ENCODE measurements at regions not wholly inside any gene's neighbourhood (a gene's known extent, or its start where the extent isn't known, plus 50 kb on each side); places are given as distances from the start of the nearest gene placed in this dataset.

- H3K27me3 ChIP-seq (ENCODE audit: control insufficient read depth, insufficient read depth, low read length): no peaks in the 10 kb centered on the region
- no peak for TF ChIP-seq CTCF (IDR thresholded peaks at IDR 0.05; ENCODE audit: insufficient read depth, low read depth, low read length)
- no peaks in the 10 kb centered on the region for H3K36me3 ChIP-seq (ENCODE audit: control insufficient read depth, insufficient read depth, low read length)
- no peak for DNase-seq (ENCODE audit: low read depth)
- no peak overlapping the region for H3K4me3 ChIP-seq (ENCODE audit: low read depth, low read length)
- ChIA-PET POLR2A (no interaction called here), CTCF (no interaction called here)
Observed at GRCh38 chr16:35200662-35201061, 1741.2 kb downstream of the TP53TG3F start.

- ChIA-PET CTCF (no interaction called here), POLR2A (no interaction called here)
- TF ChIP-seq CTCF (IDR thresholded peaks at IDR 0.05; ENCODE audit: insufficient read depth, low read depth, low read length): no peak
- DNase-seq (ENCODE audit: low read depth): no peak
- Histone ChIP-seq H3K36me3 (ENCODE audit: control insufficient read depth, insufficient read depth, low read length) (no peaks in the 10 kb centered on the region), H3K27me3 (ENCODE audit: control insufficient read depth, insufficient read depth, low read length) (no peaks in the 10 kb centered on the region), H3K4me3 (ENCODE audit: low read depth, low read length) (no peak overlapping the region)
Observed at GRCh38 chr16:35201151-35201550, 1741.7 kb downstream of the TP53TG3F start.

GRCh38 chr16:35203636-35204035 lies 1744.2 kb downstream of the TP53TG3F start:
- Histone ChIP-seq H3K36me3 (ENCODE audit: control insufficient read depth, insufficient read depth, low read length) (no peaks in the 10 kb centered on the region), H3K4me3 (ENCODE audit: low read depth, low read length) (no peak overlapping the region), H3K27me3 (ENCODE audit: control insufficient read depth, insufficient read depth, low read length) (no peaks in the 10 kb centered on the region)
- no peak for TF ChIP-seq CTCF (IDR thresholded peaks at IDR 0.05; ENCODE audit: insufficient read depth, low read depth, low read length)
- POLR2A ChIA-PET: no interaction called here
- no peak for DNase-seq (ENCODE audit: low read depth)
- CTCF ChIA-PET: no interaction called here

GRCh38 chr16:35207059-35207999 lies 1747.9 kb downstream of the TP53TG3F start:
- DNase-seq (ENCODE audit: low read depth): no peak
- CTCF ChIA-PET: no interaction called here

More at GRCh38 chr16:35207059-35207999, 1747.9 kb downstream of the TP53TG3F start:
- POLR2A ChIA-PET: no interaction called here
- TF ChIP-seq CTCF (IDR thresholded peaks at IDR 0.05; ENCODE audit: insufficient read depth, low read depth, low read length): no peak
- Histone ChIP-seq H3K4me3 (ENCODE audit: low read depth, low read length) (no peak overlapping the region), H3K36me3 (ENCODE audit: control insufficient read depth, insufficient read depth, low read length) (no peaks in the 10 kb centered on the region), H3K27me3 (ENCODE audit: control insufficient read depth, insufficient read depth, low read length) (no peaks in the 10 kb centered on the region)
